ENCODE measurements at regions not wholly inside any gene's neighbourhood (a gene's known extent, or its start where the extent isn't known, plus 50 kb on each side); places are given as distances from the start of the nearest gene placed in this dataset.
A peak's percentile ranks its signal among the peaks of the same experiment; 100 is the strongest.

DNA sequence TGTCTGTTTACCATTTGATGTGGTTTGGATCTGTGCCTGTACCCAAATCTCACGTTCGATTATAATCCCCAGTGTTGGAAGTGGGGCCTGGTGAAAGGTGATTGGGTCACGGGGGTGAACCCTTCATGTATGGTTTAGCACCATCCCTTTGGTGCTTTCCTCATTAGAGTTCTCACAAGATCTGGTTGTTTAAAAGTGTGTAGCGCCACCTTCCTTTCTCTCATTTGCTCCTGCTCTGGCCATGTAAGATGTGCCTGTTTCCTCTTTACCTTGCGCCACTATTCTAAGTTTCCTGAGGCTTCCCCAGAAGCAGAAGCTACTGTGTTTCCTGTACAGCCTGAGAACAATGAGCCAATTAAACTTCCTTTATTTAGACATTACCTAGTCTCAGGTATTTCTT is 610.7 kb upstream of the ADGRL3 start:
- TF ChIP-seq, protein P1, sequence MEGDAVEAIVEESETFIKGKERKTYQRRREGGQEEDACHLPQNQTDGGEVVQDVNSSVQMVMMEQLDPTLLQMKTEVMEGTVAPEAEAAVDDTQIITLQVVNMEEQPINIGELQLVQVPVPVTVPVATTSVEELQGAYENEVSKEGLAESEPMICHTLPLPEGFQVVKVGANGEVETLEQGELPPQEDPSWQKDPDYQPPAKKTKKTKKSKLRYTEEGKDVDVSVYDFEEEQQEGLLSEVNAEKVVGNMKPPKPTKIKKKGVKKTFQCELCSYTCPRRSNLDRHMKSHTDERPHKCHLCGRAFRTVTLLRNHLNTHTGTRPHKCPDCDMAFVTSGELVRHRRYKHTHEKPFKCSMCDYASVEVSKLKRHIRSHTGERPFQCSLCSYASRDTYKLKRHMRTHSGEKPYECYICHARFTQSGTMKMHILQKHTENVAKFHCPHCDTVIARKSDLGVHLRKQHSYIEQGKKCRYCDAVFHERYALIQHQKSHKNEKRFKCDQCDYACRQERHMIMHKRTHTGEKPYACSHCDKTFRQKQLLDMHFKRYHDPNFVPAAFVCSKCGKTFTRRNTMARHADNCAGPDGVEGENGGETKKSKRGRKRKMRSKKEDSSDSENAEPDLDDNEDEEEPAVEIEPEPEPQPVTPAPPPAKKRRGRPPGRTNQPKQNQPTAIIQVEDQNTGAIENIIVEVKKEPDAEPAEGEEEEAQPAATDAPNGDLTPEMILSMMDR (IDR thresholded peaks at IDR 0.05; ENCODE audit: low read depth, low read length, missing control alignments) = no peak
- DNase-seq (ENCODE audit: extremely low read depth, low read depth) = no peak
- no peak overlapping the region for H3K4me3 ChIP-seq (replicated peaks; ENCODE audit: low read depth, low read length)

DNA sequence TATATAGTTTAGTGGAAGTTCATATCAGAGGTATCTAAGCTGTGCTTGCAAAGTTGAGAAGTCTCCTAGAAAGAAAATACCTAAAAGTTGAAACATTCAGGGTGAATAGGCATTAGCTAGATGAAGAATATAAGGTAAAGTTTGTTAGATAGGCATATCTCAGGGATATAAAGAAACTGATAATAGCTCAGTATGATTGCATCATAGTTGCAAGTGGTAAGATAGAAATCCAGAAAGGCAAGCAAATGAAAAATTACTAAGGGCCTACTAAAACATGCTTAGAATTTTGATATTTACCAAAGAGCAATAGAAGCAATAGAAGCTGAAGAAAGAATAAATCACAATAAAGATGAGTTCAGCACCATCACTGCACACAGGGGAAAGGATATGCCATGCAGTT is 610.0 kb upstream of the ADGRL3 start:
- DNase-seq (ENCODE audit: extremely low read depth, low read depth) = no peak
- H3K4me3 ChIP-seq (replicated peaks; ENCODE audit: low read depth, low read length) = no peak overlapping the region
- TF ChIP-seq, protein P1 (IDR thresholded peaks at IDR 0.05; ENCODE audit: low read depth, low read length, missing control alignments) = no peak

DNA sequence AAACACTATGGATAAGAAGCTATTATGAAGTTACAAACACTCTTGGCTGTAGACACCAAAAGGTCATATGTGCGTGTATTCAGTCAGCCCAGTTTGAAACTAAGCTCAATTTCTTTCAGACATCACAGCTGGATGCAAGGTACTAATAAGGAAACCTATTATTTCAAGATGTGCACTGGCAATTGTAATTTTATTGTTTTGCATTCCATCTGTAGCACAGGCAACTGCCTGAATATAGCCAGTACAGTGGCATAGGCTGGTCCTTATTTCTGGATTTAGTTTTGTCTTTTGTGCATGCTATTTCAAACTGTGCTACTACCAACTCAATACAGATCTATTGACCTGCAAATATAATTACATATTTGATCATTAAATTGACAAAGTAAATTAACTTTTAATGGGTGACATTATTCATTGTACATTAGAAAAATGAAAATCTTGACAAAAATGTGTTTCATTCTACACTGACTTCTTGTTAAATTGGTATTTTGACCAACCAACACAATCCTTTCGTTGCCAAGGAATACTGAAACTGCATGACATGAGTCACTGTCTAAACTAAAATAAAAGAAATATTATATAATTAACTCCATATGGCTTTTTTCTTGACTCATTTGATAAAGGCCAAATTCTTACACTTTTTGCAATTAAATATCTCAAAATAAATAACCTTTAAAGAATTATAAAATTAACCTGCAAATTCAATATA is 594.3 kb upstream of the ADGRL3 start:
- H3K4me3 ChIP-seq (replicated peaks; ENCODE audit: low read depth, low read length) = no peak overlapping the region
- TF ChIP-seq, protein P1 (IDR thresholded peaks at IDR 0.05; ENCODE audit: low read depth, low read length, missing control alignments) = no peak
- DNase-seq (ENCODE audit: extremely low read depth, low read depth) = peak; percentile 10

- DNase-seq (ENCODE audit: extremely low read depth, low read depth) = no peak
- TF ChIP-seq, protein P1 (IDR thresholded peaks at IDR 0.05; ENCODE audit: low read depth, low read length, missing control alignments) = no peak
- no peak overlapping the region for H3K4me3 ChIP-seq (replicated peaks; ENCODE audit: low read depth, low read length)
Measured at GRCh38 chr4:60611762-60612496, 588.2 kb upstream of the ADGRL3 start.

- TF ChIP-seq, protein P1 (IDR thresholded peaks at IDR 0.05; ENCODE audit: low read depth, low read length, missing control alignments) = no peak
- DNase-seq (ENCODE audit: extremely low read depth, low read depth) = no peak
- no peak overlapping the region for H3K4me3 ChIP-seq (replicated peaks; ENCODE audit: low read depth, low read length)
Measured at GRCh38 chr4:60617731-60618130, 582.4 kb upstream of the ADGRL3 start.

GRCh38 chr4:60619531-60620305 is 580.4 kb upstream of the ADGRL3 start:
- TF ChIP-seq, protein P1 (IDR thresholded peaks at IDR 0.05; ENCODE audit: low read depth, low read length, missing control alignments) = no peak
- H3K4me3 ChIP-seq (replicated peaks; ENCODE audit: low read depth, low read length) = no peak overlapping the region
- DNase-seq (ENCODE audit: extremely low read depth, low read depth) = no peak
